ENCODE measurements at regions not wholly inside any gene's neighbourhood (a gene's known extent, or its start where the extent isn't known, plus 50 kb on each side); places are given as distances from the start of the nearest gene placed in this dataset.
"Not testable (repeated sequence)": the region's sequence is repeated elsewhere in the genome, so short reads cannot be mapped to it uniquely, and the experiment has no call there.

- no peak for DNase-seq (ENCODE audit: low spot score)
Measured at GRCh38 chr1:55544826-55545225, 329.7 kb upstream of the USP24 start.

GRCh38 chr1:55542901-55543504, 327.8 kb upstream of the USP24 start:
- no peak for DNase-seq (ENCODE audit: low spot score)

- DNase-seq (ENCODE audit: low spot score) = no peak
Measured at GRCh38 chr1:55541296-55541695, 326.1 kb upstream of the USP24 start.

GRCh38 chr1:55539652-55540512, 324.7 kb upstream of the USP24 start:
- no peak for DNase-seq (ENCODE audit: low spot score)

- no peak for DNase-seq (ENCODE audit: low spot score)
Measured at GRCh38 chr1:55538428-55538827, 323.3 kb upstream of the USP24 start.

GRCh38 chr1:55536545-55536865, 321.3 kb upstream of the USP24 start:
- no peak for DNase-seq (ENCODE audit: low spot score)

GRCh38 chr1:55535724-55536544, 320.8 kb upstream of the USP24 start:
- no peak for DNase-seq (ENCODE audit: low spot score)

GRCh38 chr1:55534565-55535121, 319.5 kb upstream of the USP24 start:
- no peak for DNase-seq (ENCODE audit: low spot score)

GRCh38 chr1:55531644-55532043, 316.5 kb upstream of the USP24 start:
- no peak for DNase-seq (ENCODE audit: low spot score)

GRCh38 chr1:55530749-55531478, 315.8 kb upstream of the USP24 start:
- no peak for DNase-seq (ENCODE audit: low spot score)

GRCh38 chr1:55529017-55529416, 313.9 kb upstream of the USP24 start:
- DNase-seq (ENCODE audit: low spot score) = no peak

GRCh38 chr1:55527831-55528230, 312.7 kb upstream of the USP24 start:
- DNase-seq (ENCODE audit: low spot score) = no peak

GRCh38 chr1:55526716-55527115, 311.6 kb upstream of the USP24 start:
- no peak for DNase-seq (ENCODE audit: low spot score)

- no peak for DNase-seq (ENCODE audit: low spot score)
Measured at GRCh38 chr1:55524006-55524405, 308.8 kb upstream of the USP24 start.

- DNase-seq (ENCODE audit: low spot score) = no peak
Measured at GRCh38 chr1:55522982-55523381, 307.8 kb upstream of the USP24 start.

- DNase-seq (ENCODE audit: low spot score) = no peak
Measured at GRCh38 chr1:55522353-55522903, 307.3 kb upstream of the USP24 start.

GRCh38 chr1:55520861-55521260, 305.7 kb upstream of the USP24 start:
- no peak for DNase-seq (ENCODE audit: low spot score)

- no peak for DNase-seq (ENCODE audit: low spot score)
Measured at GRCh38 chr1:55519937-55520683, 304.9 kb upstream of the USP24 start.

- no peak for DNase-seq (ENCODE audit: low spot score)
Measured at GRCh38 chr1:55519276-55519675, 304.1 kb upstream of the USP24 start.

- DNase-seq (ENCODE audit: low spot score) = no peak
Measured at GRCh38 chr1:55517036-55517435, 301.9 kb upstream of the USP24 start.

- DNase-seq (ENCODE audit: low spot score) = not testable (repeated sequence)
Measured at GRCh38 chr1:55514571-55514970, 299.4 kb upstream of the USP24 start.
